ENCODE measurements at regions not wholly inside any gene's neighbourhood (a gene's known extent, or its start where the extent isn't known, plus 50 kb on each side); places are given as distances from the start of the nearest gene placed in this dataset.
A peak's percentile ranks its signal among the peaks of the same experiment; 100 is the strongest.
"Not testable (repeated sequence)": the region's sequence is repeated elsewhere in the genome, so short reads cannot be mapped to it uniquely, and the experiment has no call there.

DNA sequence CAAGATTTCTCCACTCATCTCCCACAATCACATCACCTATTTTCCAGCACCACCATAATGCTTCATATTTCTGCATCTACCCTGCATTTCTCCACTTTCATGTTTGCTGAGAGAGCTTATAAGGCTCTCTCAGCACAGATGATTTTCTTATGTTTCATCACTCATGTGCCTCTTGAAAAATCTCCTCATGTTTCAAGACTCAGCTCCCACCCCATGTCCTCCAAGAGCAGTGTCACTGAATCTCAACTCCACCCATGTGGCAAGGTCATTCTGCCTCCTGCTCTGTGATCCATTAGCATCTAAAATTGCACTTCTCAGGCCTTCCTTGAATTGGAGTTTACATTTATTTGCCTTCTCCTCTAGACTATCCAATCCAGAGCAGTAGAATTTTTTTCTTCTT, 178.7 kb upstream of the IRAK1BP1 start:
- H3K36me3 ChIP-seq (ENCODE audit: control insufficient read depth, insufficient read depth, low read length), result no peaks in the 10 kb centered on the region
- TF ChIP-seq, protein P1, sequence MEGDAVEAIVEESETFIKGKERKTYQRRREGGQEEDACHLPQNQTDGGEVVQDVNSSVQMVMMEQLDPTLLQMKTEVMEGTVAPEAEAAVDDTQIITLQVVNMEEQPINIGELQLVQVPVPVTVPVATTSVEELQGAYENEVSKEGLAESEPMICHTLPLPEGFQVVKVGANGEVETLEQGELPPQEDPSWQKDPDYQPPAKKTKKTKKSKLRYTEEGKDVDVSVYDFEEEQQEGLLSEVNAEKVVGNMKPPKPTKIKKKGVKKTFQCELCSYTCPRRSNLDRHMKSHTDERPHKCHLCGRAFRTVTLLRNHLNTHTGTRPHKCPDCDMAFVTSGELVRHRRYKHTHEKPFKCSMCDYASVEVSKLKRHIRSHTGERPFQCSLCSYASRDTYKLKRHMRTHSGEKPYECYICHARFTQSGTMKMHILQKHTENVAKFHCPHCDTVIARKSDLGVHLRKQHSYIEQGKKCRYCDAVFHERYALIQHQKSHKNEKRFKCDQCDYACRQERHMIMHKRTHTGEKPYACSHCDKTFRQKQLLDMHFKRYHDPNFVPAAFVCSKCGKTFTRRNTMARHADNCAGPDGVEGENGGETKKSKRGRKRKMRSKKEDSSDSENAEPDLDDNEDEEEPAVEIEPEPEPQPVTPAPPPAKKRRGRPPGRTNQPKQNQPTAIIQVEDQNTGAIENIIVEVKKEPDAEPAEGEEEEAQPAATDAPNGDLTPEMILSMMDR (IDR thresholded peaks at IDR 0.05; ENCODE audit: insufficient read depth, low read length, poor library complexity, severe bottlenecking), result no peak

DNA sequence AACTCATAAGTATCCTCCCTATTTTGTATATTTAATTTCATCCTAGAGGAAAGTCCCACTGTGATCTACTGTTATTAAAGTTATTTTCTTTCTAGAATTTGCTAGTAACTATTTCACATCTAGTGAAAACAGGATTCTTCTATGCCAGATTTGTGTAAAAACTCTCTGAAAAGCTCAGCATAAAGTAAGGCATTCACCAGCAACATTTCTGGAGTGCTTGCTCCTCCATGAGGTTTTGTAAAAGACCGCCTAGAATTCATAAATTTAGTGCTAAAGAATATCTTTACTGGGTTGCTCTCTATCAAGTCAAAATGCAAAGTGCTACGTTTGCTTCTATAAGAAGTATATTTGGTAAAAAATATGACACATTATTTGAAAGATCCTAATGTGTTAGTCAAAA, 173.5 kb upstream of the IRAK1BP1 start:
- TF ChIP-seq, protein P1 (IDR thresholded peaks at IDR 0.05; ENCODE audit: insufficient read depth, low read length, poor library complexity, severe bottlenecking), result no peak
- Histone ChIP-seq H3K4me3 (ENCODE audit: low read depth, low read length) (no peak overlapping the region), H3K27me3 (ENCODE audit: control insufficient read depth, insufficient read depth, low read length) (no peaks in the 10 kb centered on the region), H3K36me3 (ENCODE audit: control insufficient read depth, insufficient read depth, low read length) (no peaks in the 10 kb centered on the region)
- no peak for DNase-seq (ENCODE audit: low read depth)

More for the DNA sequence above, 178.7 kb upstream of the IRAK1BP1 start:
- DNase-seq (ENCODE audit: low read depth), result no peak
- H3K27me3 ChIP-seq (ENCODE audit: control insufficient read depth, insufficient read depth, low read length), result no peaks in the 10 kb centered on the region
- H3K4me3 ChIP-seq (ENCODE audit: low read depth, low read length), result no peak overlapping the region

DNA sequence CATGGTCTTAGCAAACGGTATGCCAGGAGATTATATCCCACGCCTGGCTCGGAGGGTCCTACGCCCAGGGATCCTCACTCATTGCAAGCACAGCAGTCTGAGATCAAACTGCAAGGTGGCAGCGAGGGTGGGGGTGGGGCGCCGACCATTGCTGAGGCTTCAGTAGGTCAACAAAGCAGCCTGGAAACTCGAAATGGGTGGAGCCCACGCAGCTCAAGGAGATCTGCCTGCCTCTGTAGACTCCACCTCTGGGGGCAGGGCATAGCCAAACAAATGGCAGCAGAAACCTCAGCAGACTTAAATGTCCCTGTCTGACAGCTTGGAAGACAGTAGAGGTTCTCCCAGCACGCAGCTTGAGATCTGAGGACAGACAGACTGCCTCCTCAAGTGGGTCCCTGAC, 172.7 kb upstream of the IRAK1BP1 start:
- not testable (repeated sequence) for H3K27me3 ChIP-seq (ENCODE audit: control insufficient read depth, insufficient read depth, low read length); H3K36me3 ChIP-seq (ENCODE audit: control insufficient read depth, insufficient read depth, low read length); DNase-seq (ENCODE audit: low read depth); H3K4me3 ChIP-seq (ENCODE audit: low read depth, low read length)

DNA sequence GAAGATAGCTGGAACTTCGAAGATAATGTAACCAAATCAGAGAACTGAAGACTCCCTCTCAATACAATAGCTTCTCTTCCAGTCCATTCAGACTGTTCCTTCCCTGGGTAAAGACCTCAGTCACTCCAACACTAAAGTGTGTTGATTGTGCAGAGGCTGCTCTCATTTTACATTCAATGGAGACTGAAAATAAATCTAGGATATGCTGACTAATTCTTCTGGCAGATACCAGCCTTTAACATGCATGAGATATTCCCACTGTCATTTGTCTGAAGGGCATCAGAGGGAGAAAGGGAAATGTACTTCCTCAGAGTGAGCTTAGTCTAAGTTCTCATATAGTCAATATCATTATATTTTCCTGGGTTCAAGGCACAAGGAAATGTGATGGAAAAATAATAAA, 166.4 kb upstream of the IRAK1BP1 start:
- Histone ChIP-seq H3K27me3 (ENCODE audit: control insufficient read depth, insufficient read depth, low read length) (no peaks in the 10 kb centered on the region), H3K4me3 (ENCODE audit: low read depth, low read length) (no peak overlapping the region), H3K36me3 (ENCODE audit: control insufficient read depth, insufficient read depth, low read length) (no peaks in the 10 kb centered on the region)
- TF ChIP-seq, protein P1 (IDR thresholded peaks at IDR 0.05; ENCODE audit: insufficient read depth, low read length, poor library complexity, severe bottlenecking), result no peak
- no peak for DNase-seq (ENCODE audit: low read depth)

DNA sequence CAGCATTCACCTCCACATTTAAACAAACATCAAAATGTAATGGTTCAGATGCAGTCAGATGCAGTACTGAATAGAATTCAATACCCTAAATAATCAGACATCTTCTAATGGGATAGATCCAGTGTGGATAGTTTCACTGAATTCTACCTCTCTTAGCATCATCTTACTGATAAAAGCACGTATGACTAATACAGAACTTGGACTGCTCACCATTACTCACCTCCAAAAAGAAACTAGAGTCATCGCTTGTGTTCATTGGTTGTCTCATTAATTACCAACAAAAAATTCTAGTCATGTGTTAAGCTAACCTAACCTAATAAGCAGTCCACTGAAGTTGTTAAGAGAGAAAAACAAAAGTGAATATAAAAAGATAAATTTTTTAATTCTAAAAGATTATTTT, 165.9 kb upstream of the IRAK1BP1 start:
- no peaks in the 10 kb centered on the region for H3K27me3 ChIP-seq (ENCODE audit: control insufficient read depth, insufficient read depth, low read length)
- TF ChIP-seq, protein P1 (IDR thresholded peaks at IDR 0.05; ENCODE audit: insufficient read depth, low read length, poor library complexity, severe bottlenecking), result no peak
- DNase-seq (ENCODE audit: low read depth), result peak; percentile 1
- H3K36me3 ChIP-seq (ENCODE audit: control insufficient read depth, insufficient read depth, low read length), result no peaks in the 10 kb centered on the region
- H3K4me3 ChIP-seq (ENCODE audit: low read depth, low read length), result no peak overlapping the region

DNA sequence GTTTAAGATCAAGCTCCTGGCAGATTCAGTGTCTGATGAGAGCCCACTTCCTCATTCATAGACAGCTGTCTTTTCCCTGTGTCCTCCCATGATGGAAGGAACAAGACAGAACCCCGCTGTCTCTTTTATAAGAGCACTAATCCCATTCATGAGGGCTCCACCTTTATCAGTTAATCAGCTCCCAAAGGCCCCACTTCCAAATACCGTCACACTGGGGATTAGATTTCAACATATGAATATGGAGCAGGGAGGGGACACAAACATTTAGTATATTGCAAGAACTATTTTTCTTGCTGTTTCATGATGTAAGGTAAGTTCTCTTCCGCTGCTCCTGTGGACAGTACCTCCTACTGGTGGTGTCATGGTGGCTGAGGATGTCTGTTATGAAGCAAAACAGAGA, 158.3 kb upstream of the IRAK1BP1 start:
- Histone ChIP-seq H3K36me3 (ENCODE audit: control insufficient read depth, insufficient read depth, low read length) (no peaks in the 10 kb centered on the region), H3K4me3 (ENCODE audit: low read depth, low read length) (no peak overlapping the region), H3K27me3 (ENCODE audit: control insufficient read depth, insufficient read depth, low read length) (no peaks in the 10 kb centered on the region)
- TF ChIP-seq, protein P1 (IDR thresholded peaks at IDR 0.05; ENCODE audit: insufficient read depth, low read length, poor library complexity, severe bottlenecking), result no peak
- DNase-seq (ENCODE audit: low read depth), result no peak
